ENCODE measurements at regions not wholly inside any gene's neighbourhood (a gene's known extent, or its start where the extent isn't known, plus 50 kb on each side); places are given as distances from the start of the nearest gene placed in this dataset.
"Not testable (repeated sequence)": the region's sequence is repeated elsewhere in the genome, so short reads cannot be mapped to it uniquely, and the experiment has no call there.

- not testable (repeated sequence) for H3K4me3 ChIP-seq (ENCODE audit: low read depth, low read length)
Observed at GRCh38 chrX:140633105-140633504, 76.5 kb upstream of the LINC00632 start.

GRCh38 chrX:140608111-140608510, 101.4 kb upstream of the LINC00632 start:
- no peak for DNase-seq (ENCODE audit: low read depth)
- TF ChIP-seq CTCF (IDR thresholded peaks at IDR 0.05; ENCODE audit: insufficient read depth, low read depth, low read length): no peak
- no peak overlapping the region for H3K4me3 ChIP-seq (ENCODE audit: low read depth, low read length)

More at GRCh38 chrX:140633105-140633504, 76.5 kb upstream of the LINC00632 start:
- not testable (repeated sequence) for DNase-seq (ENCODE audit: low read depth)

GRCh38 chrX:140602140-140602539, 97.3 kb upstream of the SOX3 start:
- no peak for TF ChIP-seq CTCF (IDR thresholded peaks at IDR 0.05; ENCODE audit: insufficient read depth, low read depth, low read length)
- no peak for DNase-seq (ENCODE audit: low read depth)
- H3K4me3 ChIP-seq (ENCODE audit: low read depth, low read length): no peak overlapping the region

- no peak for TF ChIP-seq CTCF (IDR thresholded peaks at IDR 0.05; ENCODE audit: insufficient read depth, low read depth, low read length)
- DNase-seq (ENCODE audit: low read depth): no peak
- no peak overlapping the region for H3K4me3 ChIP-seq (ENCODE audit: low read depth, low read length)
Observed at GRCh38 chrX:140599851-140600250, 95.0 kb upstream of the SOX3 start.

GRCh38 chrX:140589657-140590056, 84.8 kb upstream of the SOX3 start:
- TF ChIP-seq CTCF (IDR thresholded peaks at IDR 0.05; ENCODE audit: insufficient read depth, low read depth, low read length): no peak
- no peak for DNase-seq (ENCODE audit: low read depth)
- H3K4me3 ChIP-seq (ENCODE audit: low read depth, low read length): no peak overlapping the region

GRCh38 chrX:140586951-140587350, 82.1 kb upstream of the SOX3 start:
- H3K4me3 ChIP-seq (ENCODE audit: low read depth, low read length): no peak overlapping the region
- no peak for DNase-seq (ENCODE audit: low read depth)
- no peak for TF ChIP-seq CTCF (IDR thresholded peaks at IDR 0.05; ENCODE audit: insufficient read depth, low read depth, low read length)

GRCh38 chrX:140580478-140580877, 75.6 kb upstream of the SOX3 start:
- DNase-seq (ENCODE audit: low read depth): no peak
- no peak overlapping the region for H3K4me3 ChIP-seq (ENCODE audit: low read depth, low read length)
- no peak for TF ChIP-seq CTCF (IDR thresholded peaks at IDR 0.05; ENCODE audit: insufficient read depth, low read depth, low read length)
